ENCODE measurements at regions not wholly inside any gene's neighbourhood (a gene's known extent, or its start where the extent isn't known, plus 50 kb on each side); places are given as distances from the start of the nearest gene placed in this dataset.

- WGBS, 2 donors, result 28 to 47% methylated on average over 3 of the region's 3 CpGs
- no peak for TF ChIP-seq CTCF (IDR thresholded peaks at IDR 0.05)
- no peak for TF ChIP-seq POLR2A (IDR thresholded peaks at IDR 0.05)
Observed at GRCh38 chr1:79310609-79311008, 304.1 kb upstream of the ADGRL4 start.

GRCh38 chr1:79304131-79304530 is 297.6 kb upstream of the ADGRL4 start:
- Histone ChIP-seq H3K4me3 (no peak overlapping the region), H3K9me3 (no peaks in the 10 kb centered on the region), H3K27ac (no peak overlapping the region), H3K4me1 (no peaks in the 10 kb centered on the region), H3K27me3 (no peaks in the 10 kb centered on the region), H3K36me3 (ENCODE audit: low read depth, missing control alignments) (no peaks in the 10 kb centered on the region)
- intact Hi-C loops (cut with DNase I; ENCODE audit: low total_unique reads), result no loop called here
- TF ChIP-seq POLR2A (IDR thresholded peaks at IDR 0.05), result no peak
- no peak for DNase-seq
- WGBS, 2 donors, result 77 to 91% methylated on average over 3 of the region's 3 CpGs

More at GRCh38 chr1:79310609-79311008, 304.1 kb upstream of the ADGRL4 start:
- Histone ChIP-seq H3K9me3 (no peaks in the 10 kb centered on the region), H3K27me3 (no peaks in the 10 kb centered on the region), H3K4me3 (no peak overlapping the region), H3K4me1 (no peaks in the 10 kb centered on the region), H3K27ac (no peak overlapping the region), H3K36me3 (ENCODE audit: low read depth, missing control alignments) (no peaks in the 10 kb centered on the region)
- intact Hi-C loops (cut with DNase I; ENCODE audit: low total_unique reads), result no loop called here
- DNase-seq, result no peak

GRCh38 chr1:79303040-79303439 is 296.5 kb upstream of the ADGRL4 start:
- 91 to 98% methylated on average over 2 of the region's 2 CpGs for WGBS, 2 donors
- no peak for DNase-seq

GRCh38 chr1:79302380-79302930 is 295.9 kb upstream of the ADGRL4 start:
- Histone ChIP-seq H3K27ac (no peak overlapping the region), H3K4me3 (no peak overlapping the region), H3K27me3 (no peaks in the 10 kb centered on the region), H3K36me3 (ENCODE audit: low read depth, missing control alignments) (no peaks in the 10 kb centered on the region), H3K9me3 (no peaks in the 10 kb centered on the region), H3K4me1 (no peaks in the 10 kb centered on the region)
- intact Hi-C loops (cut with DNase I; ENCODE audit: low total_unique reads), result no loop called here
- no peak for TF ChIP-seq POLR2A (IDR thresholded peaks at IDR 0.05)
- TF ChIP-seq CTCF (IDR thresholded peaks at IDR 0.05), result no peak
- WGBS, 2 donors, result 72 to 78% methylated on average over 6 of the region's 6 CpGs
- DNase-seq, result no peak

More at GRCh38 chr1:79303040-79303439, 296.5 kb upstream of the ADGRL4 start:
- Histone ChIP-seq H3K27me3 (no peaks in the 10 kb centered on the region), H3K27ac (no peak overlapping the region), H3K9me3 (no peaks in the 10 kb centered on the region), H3K4me3 (no peak overlapping the region), H3K36me3 (ENCODE audit: low read depth, missing control alignments) (no peaks in the 10 kb centered on the region), H3K4me1 (no peaks in the 10 kb centered on the region)
- intact Hi-C loops (cut with DNase I; ENCODE audit: low total_unique reads), result no loop called here
- TF ChIP-seq POLR2A (IDR thresholded peaks at IDR 0.05) (no peak), CTCF (IDR thresholded peaks at IDR 0.05) (no peak)

GRCh38 chr1:79295967-79296366 is 289.4 kb upstream of the ADGRL4 start:
- Histone ChIP-seq H3K4me3 (no peak overlapping the region), H3K9me3 (no peaks in the 10 kb centered on the region), H3K27ac (no peak overlapping the region), H3K4me1 (no peaks in the 10 kb centered on the region), H3K27me3 (no peaks in the 10 kb centered on the region), H3K36me3 (ENCODE audit: low read depth, missing control alignments) (no peaks in the 10 kb centered on the region)
- intact Hi-C loops (cut with DNase I; ENCODE audit: low total_unique reads), result no loop called here
- TF ChIP-seq CTCF (IDR thresholded peaks at IDR 0.05) (no peak), POLR2A (IDR thresholded peaks at IDR 0.05) (no peak)
- 82 to 88% methylated on average over 3 of the region's 3 CpGs for WGBS, 2 donors
- DNase-seq, result no peak
